Keratinocyte (primary cell): ENCODE measurements at regions not wholly inside any gene's neighbourhood (a gene's known extent, or its start where the extent isn't known, plus 50 kb on each side); places are given as distances from the start of the nearest gene placed in this dataset.

ENCODE experiments used
- DNase-seq: peaks from one replicate; pipeline ENCODE4 v3.0.0-alpha.2; 2011; ENCODE audit warnings: low read depth, missing footprints, low spot score
- FAIRE-seq: peaks from 2 replicates; lab custom pipeline; 2011; peaks lifted over from hg19 to GRCh38; lab: Jason Lieb, UNC
- H2AFZ ChIP-seq: 2 replicates; pipeline ENCODE4 v1.6.0; 2012; ENCODE audit warnings: low read length, control low read depth, inconsistent platforms; ENCODE audit not compliant: control insufficient read depth
- H3K27ac ChIP-seq: 2 replicates; pipeline ENCODE4 v1.5.1; 2011; ENCODE audit warnings: low read length; ENCODE audit not compliant: control insufficient read depth, insufficient read depth
- H3K27me3 ChIP-seq: 3 replicates; pipeline ENCODE4 v1.6.0; 2011; ENCODE audit warnings: low read length; ENCODE audit not compliant: control insufficient read depth, insufficient read depth; ENCODE audit errors: extremely low read depth
- H3K36me3 ChIP-seq, 2 experiments: 2 replicates in 1 of 2; 3 replicates in 1 of 2; pipeline ENCODE4 v1.5.1; 2011; ENCODE audit warnings: low read length in 2 of 2, mild to moderate bottlenecking in 1 of 2; ENCODE audit not compliant: control insufficient read depth in 2 of 2, insufficient read depth in 2 of 2; ENCODE audit errors: extremely low read depth in 1 of 2
- H3K4me1 ChIP-seq: 3 replicates; pipeline ENCODE4 v1.5.1; 2011; ENCODE audit warnings: low read length; ENCODE audit not compliant: control insufficient read depth, insufficient read depth; ENCODE audit errors: extremely low read depth
- H3K4me2 ChIP-seq: 3 replicates; pipeline ENCODE4 v1.6.0; 2011; ENCODE audit warnings: low read depth, low read length; ENCODE audit not compliant: control insufficient read depth, insufficient read depth; ENCODE audit errors: extremely low read depth
- H3K4me3 ChIP-seq, 3 experiments: fragments of 200-600 bp in 1 of 3; sonication (generic) in 1 of 3; 2 replicates in 2 of 3; 3 replicates in 1 of 3; pipeline ENCODE4 v1.5.1; 2011 to 2016; ENCODE audit warnings: low read length in 3 of 3, mild to moderate bottlenecking in 3 of 3, control low read depth in 2 of 3, inconsistent platforms in 1 of 3, low read depth in 1 of 3, mixed read lengths in 1 of 3, mixed run types in 1 of 3, moderate library complexity in 1 of 3; ENCODE audit not compliant: control insufficient read depth in 2 of 3, insufficient read depth in 2 of 3; ENCODE audit errors: extremely low read depth in 1 of 3
- H3K79me2 ChIP-seq: 2 replicates; pipeline ENCODE4 v1.6.0; 2012; ENCODE audit warnings: low read length; ENCODE audit not compliant: control insufficient read depth, insufficient read depth
- H3K9ac ChIP-seq: 3 replicates; pipeline ENCODE4 v1.6.0; 2011; ENCODE audit warnings: low read length; ENCODE audit not compliant: control insufficient read depth, insufficient read depth; ENCODE audit errors: extremely low read depth
- H3K9me1 ChIP-seq: 3 replicates; pipeline ENCODE4 v1.6.0; 2011; ENCODE audit warnings: low read length; ENCODE audit not compliant: control insufficient read depth, insufficient read depth; ENCODE audit errors: extremely low read depth
- H3K9me3 ChIP-seq: 2 replicates; pipeline ENCODE4 v1.5.1; 2012; ENCODE audit warnings: low read depth, low read length; ENCODE audit not compliant: control insufficient read depth
- H4K20me1 ChIP-seq: 3 replicates; pipeline ENCODE4 v1.6.0; 2011; ENCODE audit warnings: low read length; ENCODE audit not compliant: control insufficient read depth, insufficient read depth; ENCODE audit errors: extremely low read depth
- CTCF ChIP-seq, 3 experiments: IDR thresholded peaks in 1 of 3; conservative IDR thresholded peaks in 1 of 3; optimal IDR thresholded peaks in 1 of 3; 2 replicates in 2 of 3; 3 replicates in 1 of 3; pipeline versions ENCODE3 to v1.5.1; 2011; ENCODE audit warnings: low read length in 3 of 3, mild to moderate bottlenecking in 3 of 3, moderate library complexity in 2 of 3, control low read depth in 1 of 3, inconsistent platforms in 1 of 3; ENCODE audit not compliant: insufficient read depth in 2 of 3; ENCODE audit errors: extremely low read depth in 1 of 3
- EZH2 ChIP-seq: IDR thresholded peaks from one replicate; pipeline ENCODE4 v1.6.1; 2012; ENCODE audit warnings: inconsistent platforms, mild to moderate bottlenecking, low read length, moderate library complexity
- dilution Hi-C: fragments of 300-500 bp; cut with MboI; formaldehyde crosslinking; loops from one replicate; pipeline ENCODE4 v1.7.0; 2020; ENCODE audit warnings: low sequenced_read_pairs; ENCODE audit not compliant: extremely low pct_ligation_motif_present

- Histone ChIP-seq H4K20me1 (no peaks in the 10 kb centered on the region), H2AFZ (no peak overlapping the region), H3K9ac (no peak overlapping the region), H3K36me3 (no peaks in the 10 kb centered on the region), H3K4me3 (no peak overlapping the region), H3K27me3 (no peaks in the 10 kb centered on the region), H3K4me1 (no peaks in the 10 kb centered on the region), H3K9me1 (no peaks in the 10 kb centered on the region), H3K27ac (no peak overlapping the region), H3K4me2 (no peak overlapping the region), H3K79me2 (no peaks in the 10 kb centered on the region), H3K9me3 (no peaks in the 10 kb centered on the region)
- dilution Hi-C loops = no loop called here
- FAIRE-seq (no peak), DNase-seq (no peak)
- TF ChIP-seq EZH2 = no peak
- TF ChIP-seq CTCF (optimal IDR thresholded peaks at IDR 0.05 in 1 of 3, IDR thresholded peaks at IDR 0.05 in 1 of 3, conservative IDR thresholded peaks at IDR 0.05 in 1 of 3; ENCODE audit: extremely low read depth in 1 of 3, insufficient read depth in 2 of 3, low read length in 3 of 3) = no peak
Observed at GRCh38 chr2:200090683-200091082, 135.3 kb downstream of the MAIP1 start.

- Histone ChIP-seq H3K27me3 (no peaks in the 10 kb centered on the region), H3K36me3 (no peaks in the 10 kb centered on the region), H3K27ac (no peak overlapping the region), H3K9me3 (no peaks in the 10 kb centered on the region), H4K20me1 (no peaks in the 10 kb centered on the region), H2AFZ (no peak overlapping the region), H3K4me3 (no peak overlapping the region), H3K9me1 (no peaks in the 10 kb centered on the region), H3K79me2 (no peaks in the 10 kb centered on the region), H3K9ac (no peak overlapping the region), H3K4me1 (no peaks in the 10 kb centered on the region), H3K4me2 (no peak overlapping the region)
- dilution Hi-C loops = no loop called here
- TF ChIP-seq EZH2 (no peak), CTCF (optimal IDR thresholded peaks at IDR 0.05 in 1 of 3, IDR thresholded peaks at IDR 0.05 in 1 of 3, conservative IDR thresholded peaks at IDR 0.05 in 1 of 3; ENCODE audit: extremely low read depth in 1 of 3, insufficient read depth in 2 of 3, low read length in 3 of 3) (no peak)
- FAIRE-seq (no peak), DNase-seq (no peak)
Observed at GRCh38 chr2:200091126-200091525, 135.7 kb downstream of the MAIP1 start.
